HG03565 (cell line): ENCODE measurements at regions not wholly inside any gene's neighbourhood (a gene's known extent, or its start where the extent isn't known, plus 50 kb on each side); places are given as distances from the start of the nearest gene placed in this dataset.

Experiments
- ATAC-seq: cut with Tn5 transposase; IDR thresholded peaks from one replicate; pipeline ENCODE4 v1.9.1; 2021; ENCODE audit warnings: mild to moderate bottlenecking, moderate library complexity; ENCODE audit not compliant: unreplicated experiment

DNA sequence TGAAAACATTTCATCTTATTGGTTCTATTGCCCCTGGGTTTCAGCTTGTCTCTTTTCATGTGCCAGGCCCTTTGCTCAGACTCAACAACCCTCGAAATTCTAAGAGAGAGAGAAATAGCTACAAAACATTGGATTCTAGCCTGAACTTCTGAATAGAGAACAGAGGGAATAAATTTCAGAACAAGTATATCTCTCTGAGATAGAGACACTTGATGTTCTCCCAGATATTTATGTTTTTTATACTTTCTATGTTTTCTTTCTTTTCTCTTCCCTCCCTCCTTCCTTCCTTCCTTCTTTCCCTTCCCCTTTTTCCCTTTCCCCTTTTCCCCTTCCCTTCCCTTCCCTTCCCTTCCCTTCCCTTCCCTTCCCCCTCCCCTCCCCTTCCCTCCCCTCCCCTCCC is 279.5 kb upstream of the SPRED2 start:
- no peak for ATAC-seq

DNA sequence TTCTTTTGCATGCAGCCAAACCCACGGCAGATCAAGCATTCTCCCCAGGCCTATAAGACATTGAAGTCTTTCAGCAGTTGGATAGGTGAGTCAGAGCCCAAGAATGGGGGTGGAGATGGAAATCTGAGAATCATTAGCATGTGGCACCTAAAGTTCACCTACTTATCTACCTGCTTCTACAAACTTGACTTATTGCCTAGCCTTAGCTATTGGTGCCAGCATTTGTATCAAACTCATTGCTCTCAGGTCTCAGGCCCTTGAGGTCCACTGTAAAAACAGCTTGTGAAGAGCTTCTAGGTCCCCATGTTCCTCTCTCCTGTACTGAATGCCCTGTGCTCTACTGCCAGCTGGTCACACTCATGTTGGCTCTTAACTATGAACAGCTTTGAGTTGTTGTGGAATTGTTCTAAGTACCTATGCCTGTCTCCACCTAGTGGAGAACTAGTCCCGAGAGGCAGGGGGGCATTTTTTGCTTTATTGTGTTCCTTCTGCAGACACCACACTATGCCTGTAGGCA is 278.4 kb upstream of the SPRED2 start:
- no peak for ATAC-seq

DNA sequence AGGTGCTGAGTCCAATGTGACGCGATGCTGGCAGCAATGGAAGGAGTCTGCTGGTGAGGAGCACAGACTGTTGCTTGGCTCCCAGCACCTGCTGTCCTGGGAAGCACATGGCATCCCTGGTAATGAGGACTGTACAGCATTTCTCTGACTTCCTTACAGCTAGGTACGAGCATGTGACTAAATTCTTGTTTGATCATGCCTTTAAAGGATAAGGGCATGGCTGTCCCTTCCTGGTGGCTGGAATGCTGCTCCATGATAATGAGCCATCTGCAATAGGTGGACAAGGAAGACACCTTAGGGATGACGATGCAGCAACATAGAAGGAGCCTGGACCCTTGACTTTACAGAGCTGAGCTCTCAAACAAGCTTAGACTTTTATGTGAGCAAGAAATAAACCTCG is 278.0 kb upstream of the SPRED2 start:
- no peak for ATAC-seq

DNA sequence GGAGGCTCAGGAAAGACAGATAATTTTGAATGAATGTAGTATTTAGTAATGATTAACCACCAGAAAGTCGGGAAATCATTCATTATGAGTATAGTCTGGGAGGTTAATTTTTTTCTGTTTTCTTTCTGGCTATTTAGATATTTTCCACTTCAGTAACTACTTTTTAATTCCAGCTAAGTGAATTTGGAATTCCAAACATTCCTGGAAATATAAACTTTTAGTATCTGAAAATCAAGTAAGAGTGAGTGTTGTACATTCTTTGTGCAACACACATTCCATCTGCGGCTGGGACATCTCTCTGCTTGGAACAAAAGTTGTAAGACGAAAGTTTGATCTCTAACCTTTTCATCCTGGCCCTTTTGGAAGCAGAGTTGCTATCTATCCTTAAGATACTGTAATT is 275.7 kb upstream of the SPRED2 start:
- ATAC-seq, result no peak

DNA sequence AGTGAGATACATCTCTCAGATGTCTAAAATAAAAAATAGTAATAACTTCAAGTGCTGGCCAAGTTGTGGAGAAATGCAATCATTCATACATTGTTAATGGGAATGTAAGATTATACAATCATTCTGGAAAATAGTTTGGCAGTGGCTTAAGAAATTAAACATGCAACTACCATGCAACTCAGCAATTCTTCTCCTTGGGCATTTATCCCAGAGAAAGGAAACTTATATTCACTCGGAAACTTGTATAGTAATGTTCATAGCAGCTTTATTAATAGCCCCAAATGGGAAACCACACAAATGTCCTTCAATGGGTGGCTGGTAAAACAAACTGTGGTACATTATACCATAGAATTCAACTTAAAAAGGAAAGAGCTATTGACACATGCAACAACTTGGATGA is 274.0 kb upstream of the SPRED2 start:
- ATAC-seq, result no peak

DNA sequence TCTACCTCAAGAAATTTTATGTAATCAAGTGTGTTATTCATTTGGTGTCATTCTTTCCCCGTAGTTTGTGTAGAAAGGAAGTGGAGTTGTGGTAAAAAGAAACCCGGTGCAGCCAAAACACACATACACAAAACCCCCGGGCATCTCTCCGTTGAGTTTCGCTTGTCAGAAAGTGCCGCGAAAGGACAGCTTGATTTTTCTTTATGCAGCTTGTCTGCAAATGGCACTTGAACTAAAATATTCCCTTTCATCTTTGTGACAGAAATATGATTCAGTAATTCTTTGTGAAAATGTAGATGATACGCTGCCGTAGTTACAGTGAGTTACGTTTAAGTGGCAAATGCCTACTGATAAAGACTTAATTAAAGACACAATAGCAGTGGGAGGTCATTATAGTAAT is 268.8 kb upstream of the SPRED2 start:
- ATAC-seq, result no peak

DNA sequence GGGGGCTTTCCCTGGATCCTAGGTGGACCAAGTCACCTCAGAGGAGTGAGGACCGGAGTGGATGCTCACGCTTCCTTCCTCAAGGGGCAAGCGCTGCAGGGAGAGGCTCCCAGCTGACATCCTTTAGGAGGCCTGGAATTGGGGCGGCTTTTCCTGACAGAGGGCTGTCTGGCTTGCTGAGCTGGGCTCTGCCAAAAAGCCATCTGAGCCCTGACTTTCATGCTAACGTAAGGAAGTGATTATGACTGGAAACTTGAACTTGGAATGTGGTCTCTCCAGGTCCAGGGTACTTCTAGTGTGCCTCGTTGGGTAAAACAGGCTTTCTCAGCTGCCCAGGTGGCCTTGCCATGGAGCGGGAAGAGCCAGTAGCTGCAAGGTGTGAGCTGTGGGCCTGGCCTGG is 268.3 kb upstream of the SPRED2 start:
- no peak for ATAC-seq

DNA sequence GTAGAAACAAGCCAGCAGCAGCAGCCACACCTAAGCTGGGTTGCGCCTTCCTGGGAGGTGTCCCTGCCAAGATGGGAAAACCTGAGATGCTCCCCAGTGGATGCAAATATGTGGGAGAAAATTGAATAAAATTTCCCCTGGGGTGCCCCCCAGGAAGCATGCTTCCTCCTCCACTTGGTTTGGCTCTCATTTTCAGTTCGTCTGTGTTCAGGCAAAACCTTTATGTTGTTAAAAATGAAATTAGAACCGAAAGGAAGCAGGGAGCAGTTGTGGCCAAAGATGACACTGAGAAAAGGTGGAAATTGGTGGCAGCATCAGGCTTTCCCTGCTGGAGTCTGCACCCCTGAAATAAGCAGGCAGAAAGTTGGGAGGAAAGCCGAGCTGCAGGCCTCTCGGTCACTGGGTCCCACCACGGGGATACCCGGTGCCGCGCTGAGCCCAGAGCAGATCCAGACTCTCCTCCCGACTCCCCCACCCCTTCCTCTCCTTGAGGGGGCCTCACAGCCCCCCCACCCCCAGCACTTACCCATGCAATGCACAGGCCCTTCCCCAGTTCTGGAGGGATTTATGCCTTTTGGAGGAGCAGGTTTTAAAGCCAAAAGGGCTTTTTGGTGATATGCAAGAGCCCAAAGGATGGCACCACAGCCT is 267.7 kb upstream of the SPRED2 start:
- no peak for ATAC-seq

DNA sequence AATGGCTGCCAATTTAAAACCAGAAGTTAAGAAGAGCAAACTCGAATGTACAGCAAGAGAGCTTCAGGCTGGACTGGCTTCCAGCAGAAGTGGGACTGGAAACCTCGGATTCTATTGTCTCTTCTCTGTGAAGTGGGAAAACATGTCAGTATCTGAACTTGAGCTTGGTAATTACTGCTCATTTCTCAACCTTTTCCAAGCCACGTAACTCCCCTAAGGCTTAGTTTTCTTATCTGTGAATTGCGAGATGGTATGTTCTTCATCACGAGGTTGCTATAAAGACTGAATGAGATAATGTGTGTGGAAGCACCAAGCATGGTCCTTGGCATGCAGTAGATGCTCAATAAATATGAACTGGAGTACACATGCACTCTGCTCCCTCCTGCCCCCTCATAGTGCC is 259.4 kb upstream of the SPRED2 start:
- ATAC-seq, result no peak

DNA sequence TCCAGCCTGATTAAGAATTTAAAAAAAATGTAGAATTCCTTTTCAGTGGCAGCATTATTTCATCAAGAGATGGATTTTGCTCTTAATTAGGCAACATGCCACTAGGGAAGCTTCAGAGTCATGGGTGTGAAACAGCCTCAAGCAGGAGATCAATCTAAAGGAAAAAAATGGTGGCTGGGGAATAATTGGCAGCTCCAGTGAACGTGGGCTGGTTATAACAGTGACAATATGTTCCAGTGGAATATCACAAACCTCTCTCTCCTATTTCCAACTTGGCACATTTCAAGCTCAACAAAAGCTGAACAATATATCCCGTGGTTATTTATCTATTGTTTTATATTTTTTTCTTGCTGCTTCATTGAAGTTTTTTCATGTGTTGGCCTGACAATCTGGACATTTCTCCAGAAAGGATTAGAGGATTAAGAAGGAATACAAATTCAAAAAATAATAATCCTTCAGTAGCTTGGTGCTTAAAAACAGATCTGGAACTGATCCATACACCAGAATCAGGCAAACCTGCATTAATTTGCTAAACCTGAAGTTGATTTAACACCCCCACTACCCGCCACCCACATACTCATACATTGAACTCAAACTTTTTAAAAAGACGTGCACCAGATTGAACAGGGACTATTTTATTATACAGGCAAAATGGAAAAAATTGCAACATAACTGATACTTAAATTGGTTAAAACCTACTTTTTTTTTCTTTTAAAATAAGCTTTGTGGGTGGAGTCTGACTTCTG is 255.9 kb upstream of the SPRED2 start:
- no peak for ATAC-seq

DNA sequence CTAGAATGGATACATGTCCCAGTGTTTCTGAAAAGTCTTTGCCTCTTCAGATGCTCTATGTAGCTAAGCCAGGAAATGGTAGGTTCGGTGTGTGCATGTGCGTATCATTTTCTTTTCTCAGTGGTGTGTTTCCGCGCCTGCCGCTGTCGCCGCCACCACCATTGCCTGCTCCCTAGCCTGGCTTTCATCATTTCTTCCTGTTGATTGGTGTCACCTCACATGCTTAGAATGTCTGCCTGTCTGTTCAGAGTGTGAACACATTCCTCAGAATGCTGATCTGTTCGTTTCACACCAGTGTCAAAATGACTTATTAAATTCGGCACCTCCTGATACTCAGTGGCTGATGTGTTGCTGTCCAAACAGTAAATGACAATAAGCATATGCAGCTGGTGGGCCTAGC is 255.2 kb upstream of the SPRED2 start:
- ATAC-seq, result no peak

DNA sequence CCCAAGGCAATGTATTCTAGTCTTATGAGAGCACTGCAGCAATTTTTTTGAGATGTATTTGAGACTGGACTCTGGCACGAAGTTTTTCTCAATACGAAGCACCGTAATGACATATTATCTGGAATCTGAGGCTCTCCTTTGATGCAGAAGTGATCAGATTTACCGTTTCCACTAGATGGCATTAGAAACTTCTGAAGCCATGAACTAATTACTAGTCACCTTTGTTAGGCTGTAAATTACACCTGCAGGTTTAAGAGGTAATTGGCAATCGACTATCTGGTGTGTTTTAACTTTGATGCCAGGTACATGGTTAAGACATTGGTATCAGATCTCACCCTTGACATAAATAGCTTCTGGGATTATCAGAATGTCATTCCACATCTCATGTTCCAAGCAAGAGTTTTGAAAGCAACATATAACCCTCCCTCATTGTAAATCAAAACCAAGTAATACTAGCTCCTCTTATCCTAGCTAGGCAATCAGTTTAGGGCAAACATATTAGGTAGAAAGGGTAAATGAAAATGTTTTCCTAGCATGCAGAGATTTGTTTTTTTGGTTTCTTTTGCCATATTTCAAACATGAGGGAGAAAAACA is 254.6 kb upstream of the SPRED2 start:
- no peak for ATAC-seq

DNA sequence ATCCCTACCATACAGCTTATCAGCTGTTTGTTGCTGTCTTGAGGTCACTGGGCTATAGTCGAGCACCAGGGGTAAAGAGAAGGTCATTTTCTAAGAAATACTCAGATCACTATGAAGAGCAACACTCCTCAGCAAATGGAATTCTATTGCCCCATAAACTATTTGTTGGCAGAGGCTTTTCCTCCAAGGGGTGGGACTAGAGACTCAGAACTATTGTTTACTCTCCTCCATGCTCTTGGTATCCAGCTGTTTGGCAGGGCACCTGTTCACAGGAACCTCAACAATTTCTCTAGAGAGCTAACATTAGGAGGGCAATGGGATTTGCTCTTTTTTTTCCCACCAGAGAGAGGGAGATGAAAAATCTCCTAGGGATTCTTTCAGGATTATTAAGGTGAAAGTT is 249.1 kb upstream of the SPRED2 start:
- ATAC-seq, result no peak

DNA sequence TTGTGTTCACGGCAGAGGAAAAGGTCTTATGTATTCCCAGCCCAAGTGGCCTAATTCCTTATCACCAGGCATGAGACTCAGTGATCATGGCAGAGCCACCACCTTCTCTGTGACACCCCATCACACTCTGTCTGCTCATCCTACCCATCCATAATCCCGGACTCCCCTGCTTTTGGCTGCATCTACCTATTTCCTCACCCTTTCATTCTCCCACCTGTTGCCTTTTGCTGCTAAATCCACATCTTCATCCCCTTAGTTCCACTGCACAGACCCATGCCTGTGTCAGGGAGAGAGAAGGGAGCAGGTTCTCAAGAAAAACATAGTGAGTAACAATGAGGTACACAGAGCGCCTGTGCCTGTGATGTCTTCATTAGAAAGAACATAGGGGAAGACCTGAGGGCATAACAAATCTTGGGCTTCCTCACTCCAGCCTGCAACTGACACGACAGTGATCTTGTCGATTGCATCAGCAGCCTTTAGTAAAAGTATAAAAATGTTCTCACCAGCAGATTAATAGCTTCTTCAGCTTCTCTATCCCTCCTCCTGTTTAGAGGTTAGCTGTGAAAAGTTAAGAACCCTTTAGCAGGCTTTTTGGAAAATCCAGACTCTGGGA is 246.5 kb upstream of the SPRED2 start:
- no peak for ATAC-seq

DNA sequence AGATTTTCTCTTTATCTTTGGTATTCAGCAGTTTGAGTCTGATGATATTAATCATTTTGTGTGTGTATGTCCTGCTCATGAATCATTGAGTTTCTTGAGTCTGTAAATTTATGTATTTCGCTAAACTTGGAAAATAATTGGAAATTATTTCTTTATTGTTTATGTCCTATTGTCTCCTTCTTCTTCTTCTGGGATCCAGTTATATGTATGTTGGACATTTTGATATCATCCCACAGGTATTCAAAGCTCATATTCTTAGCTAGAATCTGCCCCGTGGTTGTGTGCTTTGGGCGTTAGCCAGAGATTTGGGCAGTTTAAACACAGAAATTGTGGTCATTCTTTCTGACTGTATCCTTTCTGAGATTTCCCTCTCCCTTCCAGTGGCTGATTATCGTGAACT is 243.0 kb upstream of the SPRED2 start:
- ATAC-seq, result no peak

DNA sequence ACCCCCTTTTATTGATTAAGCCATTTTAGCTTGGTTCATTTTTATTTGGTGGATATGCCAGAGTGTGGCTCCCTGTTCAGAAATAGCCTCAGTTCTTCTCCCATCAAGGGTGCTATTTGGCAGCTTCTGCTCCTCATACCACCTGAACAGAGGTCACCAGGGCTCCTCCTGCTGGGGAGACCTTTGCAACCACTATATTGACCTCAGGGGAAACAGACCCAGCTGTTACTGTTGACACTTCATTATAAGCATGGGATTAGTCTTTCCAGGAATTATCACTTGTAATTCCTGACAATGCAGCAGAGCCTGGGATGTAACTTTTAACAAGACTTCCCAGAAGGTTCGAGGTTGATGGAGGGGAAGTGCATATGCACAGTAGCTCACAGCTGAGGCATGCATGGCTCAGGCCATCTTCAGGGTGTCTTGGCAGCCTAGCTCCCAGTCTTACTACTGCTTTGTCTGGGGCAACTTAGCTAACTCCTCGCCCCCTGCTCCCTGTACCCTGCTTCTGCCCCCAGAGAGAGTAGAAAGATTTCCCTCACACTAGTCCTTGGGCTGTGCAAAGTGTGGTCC is 239.4 kb upstream of the SPRED2 start:
- no peak for ATAC-seq

DNA sequence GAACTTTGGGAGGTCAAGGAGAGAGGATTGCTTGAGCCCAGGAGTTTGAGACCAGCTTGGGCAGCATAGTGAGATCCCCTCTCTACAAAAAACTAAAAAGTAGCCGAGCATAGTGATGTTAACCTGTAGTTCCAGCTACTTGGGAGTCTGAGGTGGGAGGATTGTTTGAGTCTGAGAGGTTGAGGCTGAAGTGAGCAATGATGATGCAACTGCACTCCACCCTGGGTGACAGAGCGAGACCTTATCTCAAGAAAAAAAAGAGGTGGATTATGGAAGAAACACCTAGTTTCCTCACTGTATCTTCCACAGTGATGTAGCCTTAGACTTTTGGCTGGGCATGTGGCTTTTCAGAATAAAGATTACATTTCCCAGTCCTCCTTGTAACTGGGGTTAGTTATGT is 237.2 kb upstream of the SPRED2 start:
- ATAC-seq, result no peak

DNA sequence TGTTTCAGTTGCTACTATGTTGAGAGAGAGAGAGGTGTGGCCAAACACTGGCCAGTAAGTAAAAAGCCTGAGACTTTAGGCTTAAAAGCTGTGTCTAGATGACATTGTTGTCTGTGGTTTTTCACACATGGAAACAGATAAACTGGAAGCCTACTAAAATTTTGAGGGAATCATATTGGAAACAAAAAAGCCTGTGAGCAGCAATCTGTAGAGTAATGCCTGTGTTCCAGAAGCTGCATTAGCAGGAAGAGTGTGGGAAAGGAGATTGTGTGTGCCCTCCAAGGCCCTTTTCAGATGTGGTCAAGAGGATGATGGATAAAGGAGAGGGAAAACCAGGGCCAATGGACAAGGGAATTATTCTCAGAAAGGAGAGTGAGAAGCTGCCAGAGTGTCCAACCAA is 236.3 kb upstream of the SPRED2 start:
- no peak for ATAC-seq

DNA sequence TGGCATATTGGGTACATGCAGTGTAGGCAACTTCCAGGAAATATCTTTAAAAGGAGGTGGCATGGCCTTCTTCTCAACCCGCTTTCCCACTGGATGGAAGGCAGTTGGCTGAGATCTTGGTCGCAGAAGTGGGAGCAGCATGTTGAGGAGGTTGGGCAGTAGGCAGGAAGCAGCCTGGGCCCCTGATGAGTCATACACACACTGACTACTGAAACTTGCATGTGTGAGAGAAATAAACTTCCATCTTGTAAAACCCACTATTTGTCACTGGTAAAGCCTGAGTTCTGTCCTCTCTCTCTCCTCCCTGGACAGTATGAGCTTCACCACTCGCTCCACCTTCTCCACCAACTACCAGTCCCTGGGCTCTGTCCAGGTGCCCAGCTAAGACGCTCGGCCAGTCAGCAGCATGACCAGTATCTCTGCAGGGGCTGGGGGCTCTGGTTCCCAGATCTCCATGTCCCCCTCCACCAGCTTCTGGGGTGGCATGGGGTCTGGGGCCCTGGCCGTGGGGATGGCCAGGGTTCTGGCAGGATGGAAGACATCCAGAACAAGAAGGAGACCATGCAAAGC is 233.8 kb upstream of the SPRED2 start:
- peak; percentile 100 for ATAC-seq

DNA sequence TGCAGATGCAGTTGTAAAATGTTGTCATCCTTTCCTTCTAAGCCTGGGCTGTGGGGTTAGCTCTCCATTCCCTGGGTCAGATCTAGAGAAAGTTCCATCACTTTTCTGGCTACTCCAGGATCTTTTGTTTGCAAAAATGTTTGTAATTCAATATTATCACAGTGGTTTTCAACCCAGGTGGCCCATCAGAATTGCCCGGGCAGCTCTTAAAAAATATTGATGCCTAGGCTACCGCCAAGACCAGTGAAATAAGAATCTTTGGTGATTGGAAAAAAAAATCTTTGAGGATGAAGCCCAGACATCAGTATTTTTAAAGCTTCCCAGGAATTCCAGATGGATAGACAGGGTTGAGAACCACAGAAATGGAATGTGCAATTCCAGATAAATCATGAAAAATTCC is 232.5 kb upstream of the SPRED2 start:
- no peak for ATAC-seq

DNA sequence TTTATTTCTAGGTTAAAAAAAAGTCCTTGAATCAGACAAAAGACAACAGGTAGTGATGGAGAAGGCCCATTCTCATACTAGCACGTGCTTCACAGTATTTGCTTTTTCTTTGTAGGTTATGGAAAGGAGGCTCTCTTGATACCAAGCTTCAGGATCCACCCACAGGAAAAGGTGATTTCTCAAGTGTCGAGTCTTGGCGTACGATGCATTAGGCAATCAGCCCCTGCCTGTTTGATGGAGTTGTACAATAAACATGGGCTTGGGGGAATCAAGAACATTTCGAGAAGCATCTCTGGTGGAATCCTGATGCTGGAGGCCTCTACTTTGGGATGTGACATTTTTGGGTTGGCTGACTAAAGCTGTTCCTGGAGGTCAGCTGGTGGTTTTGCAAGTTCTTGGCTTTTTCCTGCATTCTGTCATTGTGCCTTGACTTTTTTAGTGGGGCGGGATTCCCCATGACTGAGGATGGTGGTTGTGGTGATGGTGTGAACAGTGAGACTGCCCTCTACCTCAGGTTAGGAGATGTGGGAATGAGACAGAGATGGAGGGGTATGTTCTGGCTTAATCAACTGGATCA is 231.5 kb upstream of the SPRED2 start:
- ATAC-seq, result no peak
